NCI-H146 (cell line): ENCODE measurements at regions not wholly inside any gene's neighbourhood (a gene's known extent, or its start where the extent isn't known, plus 50 kb on each side); places are given as distances from the start of the nearest gene placed in this dataset.
"Not testable (repeated sequence)": the region's sequence is repeated elsewhere in the genome, so short reads cannot be mapped to it uniquely, and the experiment has no call there.

Experiments used
- DNase-seq: peaks from one replicate; lab custom pipeline; 2025; lab: John Stamatoyannopoulos, UW

DNA sequence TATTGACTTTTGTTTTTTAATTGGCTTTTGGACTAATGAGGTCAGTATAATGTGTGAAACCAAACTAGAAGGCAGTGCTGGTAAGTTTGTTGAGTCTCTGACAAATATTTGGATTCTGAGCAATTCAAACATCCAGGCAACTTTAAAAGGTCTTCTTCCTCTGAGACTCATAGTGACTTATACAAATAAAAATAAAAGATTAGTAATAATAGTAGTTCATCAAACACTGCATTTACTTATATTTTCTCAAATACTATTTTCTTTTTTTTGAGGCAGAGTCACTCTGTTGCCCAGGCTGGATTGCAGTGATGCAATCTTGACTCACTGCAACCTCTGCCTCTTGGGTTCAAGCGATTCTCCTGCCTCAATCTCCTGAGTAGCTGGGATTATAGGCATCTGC is 337.9 kb downstream of the DAD1 start:
- DNase-seq = no peak

DNA sequence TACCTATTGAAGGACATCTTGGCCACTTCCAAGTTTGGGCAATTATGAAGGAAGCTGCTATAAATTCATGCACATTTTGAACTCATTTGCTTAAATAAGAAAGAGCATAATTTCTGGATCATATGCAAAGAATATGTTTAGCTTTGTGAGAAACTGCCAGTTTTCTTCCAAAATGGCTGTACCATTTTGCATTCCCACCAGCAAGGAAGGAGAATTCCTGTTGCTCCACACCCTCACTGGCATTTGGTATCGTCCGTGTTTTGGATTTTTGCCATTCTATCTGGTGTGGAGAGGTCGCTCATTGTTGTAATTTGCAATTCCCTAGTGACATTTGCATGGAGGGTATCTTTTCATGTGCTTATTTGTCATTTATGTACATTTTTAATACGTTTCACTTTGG is 339.3 kb downstream of the DAD1 start:
- no peak for DNase-seq

- DNase-seq = no peak
Measured at GRCh38 chr14:22243971-22244581, 344.9 kb downstream of the DAD1 start.

DNA sequence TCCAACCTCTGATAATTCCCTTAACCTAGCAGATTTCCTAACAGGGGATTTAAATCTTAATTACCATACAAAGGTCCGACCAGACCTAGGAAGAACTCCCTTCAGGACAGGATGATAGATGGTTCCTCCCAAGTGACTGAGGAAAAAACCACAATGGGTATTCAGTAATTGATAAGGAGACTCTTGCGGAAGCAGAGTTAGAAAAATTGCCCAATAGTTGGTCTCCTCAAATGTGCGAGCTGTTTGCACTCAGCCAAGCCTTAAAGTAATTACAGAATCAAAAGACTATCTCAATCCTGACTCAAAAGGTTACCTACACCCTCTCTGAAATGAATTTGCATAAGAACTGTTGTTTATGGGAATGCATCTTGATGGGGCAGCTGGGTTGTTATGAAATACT is 350.7 kb downstream of the DAD1 start:
- not testable (repeated sequence) for DNase-seq

DNA sequence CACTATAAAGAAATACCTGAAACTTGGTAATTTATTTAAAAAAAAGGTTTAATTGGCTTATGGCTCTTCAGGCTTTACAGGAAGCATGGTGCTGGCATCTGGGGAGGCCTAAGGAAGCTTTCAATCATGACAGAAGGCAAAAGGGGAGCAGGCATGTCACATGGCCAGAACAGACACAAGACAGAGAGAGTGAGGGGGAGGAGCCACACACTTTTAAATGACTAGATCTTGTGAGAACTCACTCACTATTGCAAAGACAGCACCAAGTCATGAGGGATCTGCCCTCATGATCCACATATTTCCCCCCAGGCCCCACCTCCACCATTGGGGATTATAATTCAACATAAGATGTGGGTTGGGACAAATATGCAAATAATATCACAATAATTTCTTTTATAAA is 355.6 kb downstream of the DAD1 start:
- DNase-seq = no peak

- DNase-seq = no peak
Measured at GRCh38 chr14:22232933-22233332, 356.1 kb downstream of the DAD1 start.

- DNase-seq = no peak
Measured at GRCh38 chr14:22232486-22232885, 356.5 kb downstream of the DAD1 start.

DNA sequence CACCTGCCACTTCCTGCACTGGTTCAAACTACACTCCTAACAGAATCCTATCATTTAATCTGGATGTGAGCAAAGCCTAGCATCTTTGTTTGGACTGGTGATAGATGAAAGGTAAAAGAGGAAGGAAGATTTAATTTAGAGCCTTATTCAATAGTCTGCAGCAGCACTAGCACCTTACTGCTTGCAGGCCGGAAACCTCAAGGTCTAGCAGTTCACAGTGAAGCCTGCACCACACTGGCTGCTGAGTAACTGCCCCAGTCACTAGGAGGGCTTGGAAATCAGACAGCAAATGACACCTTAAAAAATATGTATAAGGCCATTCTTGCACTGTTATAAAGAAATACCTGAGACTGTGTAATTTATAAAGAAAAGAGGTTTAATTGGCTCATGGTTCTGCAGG is 358.0 kb downstream of the DAD1 start:
- no peak for DNase-seq

DNA sequence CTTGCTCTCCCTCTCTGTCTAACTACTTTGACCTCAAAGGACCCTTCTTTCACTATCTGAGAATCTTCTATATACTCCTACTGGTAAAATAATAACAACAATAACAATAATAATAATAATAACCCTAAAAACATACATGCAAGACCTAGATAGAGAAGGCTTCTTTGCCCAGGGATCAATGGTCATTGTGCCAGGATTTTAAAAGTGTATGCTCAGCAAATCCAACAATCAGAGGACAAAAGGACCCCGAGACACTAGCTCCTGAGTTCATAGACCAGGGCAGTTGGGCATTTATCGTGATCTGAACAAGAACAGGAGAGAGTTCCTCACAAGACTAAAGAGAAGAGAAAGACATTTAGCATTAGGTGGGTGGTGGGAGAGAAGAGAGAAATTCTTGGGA is 358.5 kb downstream of the DAD1 start:
- DNase-seq = no peak

- no peak for DNase-seq
Measured at GRCh38 chr14:22227084-22227483, 361.9 kb downstream of the DAD1 start.

DNA sequence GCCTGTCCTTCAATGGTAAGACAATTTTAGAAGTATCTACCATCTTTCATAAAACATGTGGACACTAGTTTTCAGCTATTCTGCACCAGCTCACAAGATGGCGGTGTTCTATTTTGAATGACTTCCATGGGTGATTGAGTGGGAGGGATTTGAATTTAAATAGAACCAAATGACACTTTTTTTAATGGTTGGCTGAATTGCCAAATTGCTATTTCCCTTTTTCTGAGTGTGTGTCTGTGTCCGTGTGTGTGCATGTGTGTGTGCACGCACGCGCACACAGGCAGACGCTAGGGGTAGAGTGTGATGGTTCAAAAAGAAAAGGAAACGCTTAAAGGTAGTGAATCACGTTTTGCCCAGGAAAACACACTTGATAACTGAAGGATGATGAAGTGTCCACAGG is 362.6 kb downstream of the DAD1 start:
- no peak for DNase-seq

DNA sequence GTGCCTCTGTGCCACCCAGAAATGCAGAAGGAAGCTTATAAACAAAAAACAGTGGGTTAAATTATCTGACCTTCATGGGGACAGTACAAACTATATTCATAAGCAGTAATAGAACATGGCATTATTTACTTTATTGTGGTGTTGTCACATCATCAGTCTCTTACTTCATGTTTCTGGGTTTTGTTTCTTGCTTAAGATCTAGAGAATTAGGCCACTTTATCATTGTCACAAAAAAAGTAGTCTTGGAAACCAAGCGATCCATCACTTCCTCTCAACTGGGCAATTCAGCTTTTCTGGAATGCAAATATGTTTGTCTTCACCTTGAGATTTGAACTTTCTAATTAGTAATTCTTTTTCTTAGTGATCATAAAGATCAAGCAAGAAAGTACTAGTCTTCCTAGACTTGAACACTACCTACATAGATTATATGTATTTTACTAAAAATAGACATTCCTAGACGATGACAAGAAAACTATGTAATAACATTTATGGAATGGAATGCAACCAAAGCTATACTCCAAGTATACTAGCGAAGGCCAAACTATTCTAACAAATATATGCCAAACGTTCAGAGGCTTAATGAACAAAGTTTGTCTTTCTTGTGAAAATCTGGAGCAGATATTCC is 363.4 kb downstream of the DAD1 start:
- DNase-seq = no peak

- DNase-seq = no peak
Measured at GRCh38 chr14:22221508-22221907, 367.5 kb downstream of the DAD1 start.

DNA sequence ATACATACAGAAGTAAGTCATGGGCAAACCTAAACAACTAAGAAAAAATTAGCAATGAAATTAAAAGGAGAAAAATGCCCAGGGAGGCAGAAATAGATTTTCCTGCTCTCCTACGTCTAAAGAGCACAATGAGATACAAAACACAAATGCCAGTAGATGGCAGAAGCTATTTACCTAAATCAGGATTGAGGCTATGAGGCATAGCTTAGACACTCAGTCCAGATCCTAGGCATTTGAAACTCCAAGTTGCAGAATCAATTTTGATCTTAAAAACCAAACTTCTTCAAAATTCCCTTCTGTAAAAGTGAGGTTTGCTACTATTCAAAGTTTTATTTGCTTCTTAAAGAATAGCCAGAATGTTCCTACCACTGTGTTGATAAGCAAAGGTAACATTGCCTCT is 368.6 kb downstream of the DAD1 start:
- no peak for DNase-seq

DNA sequence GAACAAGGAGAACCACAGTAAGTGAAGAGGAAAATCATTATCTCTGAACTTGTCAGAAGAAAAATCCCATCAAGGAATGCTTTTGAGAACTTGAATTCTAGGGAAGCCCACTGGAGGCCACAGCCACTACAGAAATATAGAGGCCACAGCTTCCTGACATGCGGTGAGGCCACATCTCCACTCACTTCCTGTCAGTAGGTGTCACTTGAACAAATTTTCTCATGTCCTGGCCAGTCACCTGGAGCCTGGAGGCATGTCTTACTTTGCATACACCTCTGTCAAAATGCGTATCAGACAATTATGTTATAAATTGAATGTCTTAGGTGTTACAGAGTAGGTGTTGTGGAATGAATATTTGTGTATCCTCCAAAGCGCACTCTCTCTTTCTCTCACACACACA is 370.3 kb downstream of the DAD1 start:
- no peak for DNase-seq

DNA sequence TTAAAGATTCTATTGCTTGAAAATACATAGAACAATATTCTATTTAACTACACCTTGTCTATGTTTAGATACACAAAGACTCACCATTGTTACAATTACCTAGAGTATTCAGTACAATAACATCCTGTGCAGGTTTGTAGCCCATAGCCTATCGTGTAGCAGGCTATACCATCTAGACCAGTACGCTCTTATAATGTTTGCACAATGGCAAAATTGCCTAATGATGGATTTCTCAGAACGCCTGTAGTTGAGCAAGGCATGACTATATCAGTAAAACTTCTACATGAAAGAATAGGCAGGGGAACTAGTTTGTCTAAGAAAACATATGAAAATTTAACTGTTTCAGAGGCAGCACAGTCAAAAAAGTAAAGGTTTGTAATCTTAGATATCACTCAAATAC is 375.9 kb downstream of the DAD1 start:
- no peak for DNase-seq

GRCh38 chr14:22210906-22211305 is 378.1 kb downstream of the DAD1 start:
- no peak for DNase-seq

DNA sequence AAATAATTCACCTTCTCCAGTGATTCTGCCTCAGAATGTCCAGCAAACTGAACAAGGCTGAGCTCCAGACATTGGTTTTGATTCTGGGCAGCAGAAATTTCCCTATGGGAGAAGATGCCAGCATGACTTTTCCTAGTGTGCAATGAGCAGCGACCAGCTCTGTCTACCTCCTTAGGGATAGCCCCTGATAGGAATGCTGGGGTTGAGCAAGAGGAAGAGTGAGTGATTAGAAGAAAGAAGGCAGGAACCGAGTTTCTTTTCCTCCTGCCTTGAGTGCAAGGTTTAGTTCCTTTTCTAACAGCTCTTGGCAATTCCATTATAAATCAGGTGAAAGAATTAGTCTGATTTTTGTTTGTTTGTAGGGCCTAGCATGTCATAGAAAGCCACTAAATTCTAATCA is 379.0 kb downstream of the DAD1 start:
- no peak for DNase-seq

GRCh38 chr14:22203036-22203435 is 386.0 kb downstream of the DAD1 start:
- DNase-seq = no peak

GRCh38 chr14:22202313-22202712 is 386.7 kb downstream of the DAD1 start:
- DNase-seq = no peak

DNA sequence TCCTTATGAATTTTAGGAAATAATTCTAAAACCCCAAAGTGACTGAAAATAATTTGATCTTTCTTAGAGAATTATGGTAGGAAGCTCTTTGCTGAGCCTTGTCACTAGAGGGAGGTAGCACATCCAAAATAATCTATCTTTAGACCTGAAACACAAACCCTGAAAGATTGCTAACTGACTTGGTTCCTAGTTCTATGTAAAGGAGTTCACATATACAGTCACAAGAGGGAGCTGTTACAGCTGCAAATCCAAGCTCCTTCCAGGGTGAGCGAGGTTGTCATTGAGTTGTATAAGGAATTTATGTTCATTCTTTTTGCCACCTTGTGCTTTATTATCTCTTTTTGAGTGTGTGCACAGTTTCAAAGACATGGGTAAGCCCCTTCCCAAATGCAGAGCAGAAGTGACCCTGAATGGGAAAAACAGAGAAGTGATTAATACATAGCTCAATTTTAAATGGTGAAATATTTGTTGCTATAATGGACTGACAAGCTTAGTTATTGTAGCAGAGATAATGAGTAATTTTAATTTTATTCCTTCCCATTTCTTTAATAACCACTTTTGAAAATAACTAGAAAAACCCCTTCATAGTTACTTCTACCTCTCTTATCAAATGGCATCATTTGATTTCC is 387.9 kb downstream of the DAD1 start:
- DNase-seq = no peak

DNA sequence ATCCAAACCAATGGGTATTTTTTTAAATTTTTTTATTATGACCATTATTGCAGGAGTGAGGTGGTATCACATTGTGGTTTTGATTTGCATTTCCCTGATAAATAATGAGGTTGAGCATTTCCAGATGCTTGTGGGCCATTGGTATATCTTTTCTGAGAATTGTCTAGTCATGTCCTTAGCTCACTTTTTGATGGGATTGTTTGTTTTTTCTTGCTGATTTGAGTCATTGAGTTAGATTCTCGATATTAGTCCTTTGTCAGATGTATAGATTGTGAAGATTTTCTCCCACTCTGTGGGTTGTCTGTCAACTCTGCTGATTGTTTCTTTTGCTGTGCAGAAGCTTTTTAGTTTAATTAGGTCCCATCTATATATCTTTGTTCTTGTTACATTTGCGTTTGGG is 388.9 kb downstream of the DAD1 start:
- DNase-seq = not testable (repeated sequence)

- no peak for DNase-seq
Measured at GRCh38 chr14:22194664-22195063, 394.4 kb downstream of the DAD1 start.
